ENCODE measurements at regions not wholly inside any gene's neighbourhood (a gene's known extent, or its start where the extent isn't known, plus 50 kb on each side); places are given as distances from the start of the nearest gene placed in this dataset.
"Not testable (repeated sequence)": the region's sequence is repeated elsewhere in the genome, so short reads cannot be mapped to it uniquely, and the experiment has no call there.

DNA sequence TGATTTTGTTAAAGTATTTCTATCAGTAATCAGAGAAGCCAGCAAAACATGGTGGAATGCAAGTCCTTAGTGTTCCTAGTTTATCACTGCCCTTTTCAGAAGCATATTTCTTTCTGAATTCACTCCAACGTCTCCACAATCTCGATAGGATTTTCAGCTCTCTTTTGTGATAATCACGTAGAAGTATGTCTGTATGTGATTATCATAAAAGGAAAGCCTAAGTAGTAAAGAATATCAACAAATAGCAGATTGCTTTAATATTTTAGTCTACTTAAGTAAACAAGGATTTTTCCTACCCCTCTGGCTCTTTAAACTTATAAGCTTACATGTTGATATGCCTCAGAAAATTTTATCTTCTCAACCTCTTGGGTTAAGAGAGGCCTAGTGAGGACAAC is 147.4 kb upstream of the NUDT4 start:
- no peak overlapping the region for H3K4me3 ChIP-seq
- no peak overlapping the region for H3K27ac ChIP-seq
- H3K4me1 ChIP-seq: no peaks in the 10 kb centered on the region
- DNase-seq (no peak), ATAC-seq (no peak)
- intact Hi-C loops (cut with DNase I): no loop called here
- TF ChIP-seq, protein P1, sequence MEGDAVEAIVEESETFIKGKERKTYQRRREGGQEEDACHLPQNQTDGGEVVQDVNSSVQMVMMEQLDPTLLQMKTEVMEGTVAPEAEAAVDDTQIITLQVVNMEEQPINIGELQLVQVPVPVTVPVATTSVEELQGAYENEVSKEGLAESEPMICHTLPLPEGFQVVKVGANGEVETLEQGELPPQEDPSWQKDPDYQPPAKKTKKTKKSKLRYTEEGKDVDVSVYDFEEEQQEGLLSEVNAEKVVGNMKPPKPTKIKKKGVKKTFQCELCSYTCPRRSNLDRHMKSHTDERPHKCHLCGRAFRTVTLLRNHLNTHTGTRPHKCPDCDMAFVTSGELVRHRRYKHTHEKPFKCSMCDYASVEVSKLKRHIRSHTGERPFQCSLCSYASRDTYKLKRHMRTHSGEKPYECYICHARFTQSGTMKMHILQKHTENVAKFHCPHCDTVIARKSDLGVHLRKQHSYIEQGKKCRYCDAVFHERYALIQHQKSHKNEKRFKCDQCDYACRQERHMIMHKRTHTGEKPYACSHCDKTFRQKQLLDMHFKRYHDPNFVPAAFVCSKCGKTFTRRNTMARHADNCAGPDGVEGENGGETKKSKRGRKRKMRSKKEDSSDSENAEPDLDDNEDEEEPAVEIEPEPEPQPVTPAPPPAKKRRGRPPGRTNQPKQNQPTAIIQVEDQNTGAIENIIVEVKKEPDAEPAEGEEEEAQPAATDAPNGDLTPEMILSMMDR (IDR thresholded peaks at IDR 0.05): no peak
- no peaks in the 10 kb centered on the region for H3K36me3 ChIP-seq
- no peaks in the 10 kb centered on the region for H3K27me3 ChIP-seq
- H3K9me3 ChIP-seq: no peaks in the 10 kb centered on the region

DNA sequence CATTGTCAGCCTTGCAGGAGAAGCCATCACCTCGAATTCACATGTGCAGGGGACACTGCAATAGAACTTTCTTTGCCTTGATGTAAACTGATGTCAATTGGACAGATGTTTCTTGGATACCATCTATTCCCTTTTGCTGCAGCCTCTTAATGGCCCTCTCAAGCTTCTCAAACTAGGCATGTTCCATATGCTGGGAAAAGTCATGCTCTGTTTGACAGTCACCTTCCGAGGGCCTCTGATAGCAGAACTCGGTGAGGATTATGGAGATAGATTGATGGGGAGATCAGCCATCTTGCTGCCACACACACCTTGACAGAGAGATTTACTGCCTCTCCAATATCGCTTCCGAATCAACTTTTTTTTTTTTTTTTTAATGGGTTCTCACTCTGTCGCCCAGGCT is 145.8 kb upstream of the NUDT4 start:
- Histone ChIP-seq H3K9me3 (no peaks in the 10 kb centered on the region), H3K4me3 (no peak overlapping the region), H3K4me1 (no peaks in the 10 kb centered on the region), H3K27ac (no peak overlapping the region), H3K36me3 (no peaks in the 10 kb centered on the region), H3K27me3 (no peaks in the 10 kb centered on the region)
- intact Hi-C loops (cut with DNase I): no loop called here
- TF ChIP-seq, protein P1 (IDR thresholded peaks at IDR 0.05): no peak
- DNase-seq: no peak
- no peak for ATAC-seq

DNA sequence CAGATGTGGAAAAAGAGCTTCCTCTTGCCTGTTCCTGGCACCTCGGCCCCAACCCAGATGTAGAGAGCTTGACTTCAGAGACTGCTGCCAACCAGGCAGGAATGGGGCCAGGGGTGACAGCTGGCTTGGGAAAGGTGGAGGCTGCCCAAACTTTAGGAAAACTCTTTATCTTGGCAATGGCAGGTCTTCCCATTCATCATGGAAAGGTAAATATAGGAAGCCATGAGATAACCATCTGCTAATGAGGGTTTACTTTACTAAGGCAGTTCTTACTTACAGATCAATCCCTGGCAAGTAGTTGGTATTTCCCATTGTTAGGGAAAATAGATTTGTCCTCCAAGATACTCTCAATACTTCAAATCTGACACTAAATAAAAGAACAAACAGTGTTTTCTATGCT is 143.1 kb upstream of the NUDT4 start:
- Histone ChIP-seq H3K4me1 (no peaks in the 10 kb centered on the region), H3K27ac (no peak overlapping the region), H3K36me3 (no peaks in the 10 kb centered on the region), H3K4me3 (no peak overlapping the region), H3K27me3 (no peaks in the 10 kb centered on the region), H3K9me3 (no peaks in the 10 kb centered on the region)
- ATAC-seq: no peak
- DNase-seq: no peak
- TF ChIP-seq, protein P1 (IDR thresholded peaks at IDR 0.05): no peak
- intact Hi-C loops (cut with DNase I): no loop called here

DNA sequence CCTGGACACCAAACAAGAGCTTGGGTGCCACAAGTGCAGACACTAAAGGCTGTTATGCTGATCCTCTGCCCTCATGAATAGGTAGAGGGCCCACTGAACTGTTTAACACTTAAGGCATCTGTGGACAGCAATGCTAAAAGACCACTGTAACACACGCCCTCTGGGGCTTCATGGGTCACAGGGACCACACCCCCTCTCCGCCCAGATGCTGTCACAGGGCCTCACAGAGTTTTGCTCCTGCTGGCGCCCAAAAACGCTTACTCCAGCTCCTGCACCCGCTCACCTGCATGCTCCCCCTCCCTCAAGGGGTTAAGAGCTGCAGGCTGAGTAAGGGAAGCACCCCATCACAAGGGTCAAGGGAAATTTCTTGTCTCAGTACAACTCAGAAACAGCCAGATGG is 141.8 kb upstream of the NUDT4 start:
- intact Hi-C loops (cut with DNase I): no loop called here
- ATAC-seq: no peak
- no peak overlapping the region for H3K27ac ChIP-seq
- H3K9me3 ChIP-seq: no peaks in the 10 kb centered on the region
- H3K4me3 ChIP-seq: no peak overlapping the region
- TF ChIP-seq, protein P1 (IDR thresholded peaks at IDR 0.05): no peak
- DNase-seq: no peak
- no peaks in the 10 kb centered on the region for H3K36me3 ChIP-seq
- no peaks in the 10 kb centered on the region for H3K27me3 ChIP-seq
- no peaks in the 10 kb centered on the region for H3K4me1 ChIP-seq

DNA sequence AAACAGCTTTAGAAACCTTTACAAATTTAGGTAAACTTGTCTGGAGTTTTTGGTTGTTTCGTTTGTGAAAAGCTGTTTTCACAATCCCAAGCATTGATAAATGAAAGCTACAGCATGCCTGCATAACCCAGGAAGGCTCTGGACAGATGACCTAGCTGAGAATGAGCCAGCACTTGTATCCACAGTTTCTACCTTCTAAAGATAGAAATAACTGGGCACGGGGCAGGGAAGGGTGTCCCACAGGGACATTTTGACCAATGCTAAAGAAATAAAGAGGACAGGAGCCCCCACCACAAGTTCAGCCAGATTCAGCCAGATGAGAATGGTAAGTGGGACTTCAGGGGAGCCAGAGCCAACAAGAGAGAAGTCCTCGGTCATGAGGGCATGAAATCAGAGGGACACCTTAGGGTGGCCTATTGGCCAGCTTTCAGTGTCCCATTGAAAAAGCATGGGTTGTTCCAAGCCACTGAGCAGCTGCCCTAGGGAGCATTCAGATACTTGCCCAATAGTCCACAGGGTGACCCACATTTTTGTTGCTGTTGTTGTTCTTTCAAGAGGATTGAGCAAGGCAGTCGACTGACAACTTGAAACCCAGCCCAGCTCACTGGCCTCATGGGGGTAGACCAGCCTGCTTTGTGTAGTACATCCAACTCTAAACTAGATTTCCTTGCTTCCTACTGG is 140.3 kb upstream of the NUDT4 start:
- intact Hi-C loops (cut with DNase I): no loop called here
- Histone ChIP-seq H3K4me3 (no peak overlapping the region), H3K9me3 (no peaks in the 10 kb centered on the region), H3K27ac (no peak overlapping the region), H3K4me1 (no peaks in the 10 kb centered on the region), H3K36me3 (no peaks in the 10 kb centered on the region), H3K27me3 (no peaks in the 10 kb centered on the region)
- TF ChIP-seq, protein P1 (IDR thresholded peaks at IDR 0.05): no peak
- DNase-seq: no peak
- ATAC-seq: peak; percentile 64

DNA sequence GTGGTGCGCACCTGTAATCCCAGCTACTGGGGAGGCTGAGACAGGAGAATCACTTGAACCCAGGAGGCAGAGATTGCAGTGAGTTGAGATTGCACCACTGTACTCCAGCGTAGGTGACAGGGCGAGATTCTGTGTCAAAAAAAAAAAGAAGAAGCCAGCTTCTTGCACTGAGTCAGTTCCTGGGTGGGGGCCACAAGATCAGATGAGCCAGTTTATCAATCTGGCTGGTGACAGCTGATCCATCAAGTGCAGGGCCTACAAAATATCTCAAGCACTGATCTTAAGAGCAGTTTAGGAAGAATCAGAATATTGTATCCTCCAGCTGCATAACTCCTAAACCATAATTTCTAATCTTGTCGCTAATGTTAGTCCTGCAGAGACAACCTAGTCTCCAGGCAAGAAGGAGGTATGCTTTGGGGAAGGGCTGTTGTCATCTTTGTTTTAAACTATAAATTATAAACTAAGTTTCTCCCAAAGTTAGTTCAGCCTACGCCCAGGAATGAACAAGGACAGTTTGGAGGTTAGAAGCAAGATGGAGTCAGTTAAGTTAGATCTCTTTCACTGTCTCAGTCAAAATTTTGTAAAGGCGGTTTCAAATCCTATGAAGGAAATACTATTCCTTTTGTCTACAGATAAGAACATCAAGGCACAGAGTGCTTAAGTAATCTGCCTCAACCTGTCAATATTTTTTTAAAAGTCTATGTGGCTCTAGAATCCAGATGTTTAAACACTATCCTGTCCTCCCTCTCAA is 139.0 kb upstream of the NUDT4 start:
- H3K4me1 ChIP-seq; H3K9me3 ChIP-seq; DNase-seq; ATAC-seq; H3K4me3 ChIP-seq; H3K36me3 ChIP-seq; intact Hi-C loops (cut with DNase I); H3K27me3 ChIP-seq; H3K27ac ChIP-seq: not testable (repeated sequence)

DNA sequence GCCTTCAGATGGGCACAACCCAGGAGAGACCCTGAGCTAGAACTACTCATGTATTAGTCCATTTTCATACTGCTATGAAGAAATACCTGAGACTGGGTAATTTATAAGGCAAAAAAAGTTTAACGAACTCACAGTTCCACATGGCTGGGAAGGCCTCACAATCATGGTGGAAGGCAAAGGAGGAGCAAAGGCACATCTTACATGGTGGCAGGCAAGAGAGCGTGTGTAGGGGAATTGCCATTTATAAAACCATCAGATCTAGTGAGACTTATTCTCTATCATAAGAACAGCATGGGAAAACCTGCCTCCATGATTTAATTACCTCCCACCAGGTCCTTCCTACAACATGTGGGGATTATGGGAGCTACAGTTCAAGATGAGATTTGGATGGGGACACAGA is 137.9 kb upstream of the NUDT4 start:
- ATAC-seq; H3K27me3 ChIP-seq; H3K4me1 ChIP-seq; H3K4me3 ChIP-seq; H3K36me3 ChIP-seq; intact Hi-C loops (cut with DNase I); DNase-seq; H3K9me3 ChIP-seq; H3K27ac ChIP-seq: not testable (repeated sequence)

Data from upper lobe of right lung (tissue), 1 donor.